ENCODE measurements at regions not wholly inside any gene's neighbourhood (a gene's known extent, or its start where the extent isn't known, plus 50 kb on each side); places are given as distances from the start of the nearest gene placed in this dataset.

DNA sequence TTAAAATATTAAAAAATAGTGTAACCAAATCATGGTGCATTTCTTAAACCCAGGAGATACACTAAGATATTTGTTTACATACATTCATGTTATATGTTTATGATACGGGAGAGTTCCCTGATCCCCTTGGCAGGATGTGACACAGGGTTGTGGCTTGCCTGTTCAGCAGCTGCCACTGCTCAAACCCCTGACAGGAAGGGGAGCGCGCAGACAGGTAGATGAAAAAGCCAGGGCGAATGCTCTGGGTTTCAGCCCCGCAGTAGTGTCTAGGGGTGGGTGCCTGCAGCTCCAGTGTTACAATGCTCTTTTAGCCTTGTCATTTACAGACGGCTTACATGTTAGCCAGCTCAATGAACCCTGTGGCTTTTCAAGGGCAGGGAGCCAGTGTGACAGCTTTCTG, 1343.8 kb upstream of the IGFBP7 start:
- no peak for DNase-seq
- TF ChIP-seq, protein P1, sequence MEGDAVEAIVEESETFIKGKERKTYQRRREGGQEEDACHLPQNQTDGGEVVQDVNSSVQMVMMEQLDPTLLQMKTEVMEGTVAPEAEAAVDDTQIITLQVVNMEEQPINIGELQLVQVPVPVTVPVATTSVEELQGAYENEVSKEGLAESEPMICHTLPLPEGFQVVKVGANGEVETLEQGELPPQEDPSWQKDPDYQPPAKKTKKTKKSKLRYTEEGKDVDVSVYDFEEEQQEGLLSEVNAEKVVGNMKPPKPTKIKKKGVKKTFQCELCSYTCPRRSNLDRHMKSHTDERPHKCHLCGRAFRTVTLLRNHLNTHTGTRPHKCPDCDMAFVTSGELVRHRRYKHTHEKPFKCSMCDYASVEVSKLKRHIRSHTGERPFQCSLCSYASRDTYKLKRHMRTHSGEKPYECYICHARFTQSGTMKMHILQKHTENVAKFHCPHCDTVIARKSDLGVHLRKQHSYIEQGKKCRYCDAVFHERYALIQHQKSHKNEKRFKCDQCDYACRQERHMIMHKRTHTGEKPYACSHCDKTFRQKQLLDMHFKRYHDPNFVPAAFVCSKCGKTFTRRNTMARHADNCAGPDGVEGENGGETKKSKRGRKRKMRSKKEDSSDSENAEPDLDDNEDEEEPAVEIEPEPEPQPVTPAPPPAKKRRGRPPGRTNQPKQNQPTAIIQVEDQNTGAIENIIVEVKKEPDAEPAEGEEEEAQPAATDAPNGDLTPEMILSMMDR (IDR thresholded peaks at IDR 0.05; ENCODE audit: unreplicated experiment) = no peak
- H3K4me3 Mint-ChIP-seq (ENCODE audit: low read depth, unreplicated experiment) = no peak overlapping the region
- H3K27me3 Mint-ChIP-seq (ENCODE audit: unreplicated experiment) = no peaks in the 10 kb centered on the region
- no peak overlapping the region for H3K27ac Mint-ChIP-seq (ENCODE audit: unreplicated experiment)
- CTCF ChIA-PET = no interaction called here
- H3K4me1 Mint-ChIP-seq (ENCODE audit: low read depth, unreplicated experiment) = no peaks in the 10 kb centered on the region
- intact Hi-C loops (cut with micrococcal nuclease; ENCODE audit: unreplicated experiment) = no loop called here
- peaks cover 4% of the 10 kb centered on the region for H3K9me3 Mint-ChIP-seq (ENCODE audit: low read depth, unreplicated experiment)
- BruUV-seq (replicated peaks) = no TSS peak
- no peaks in the 10 kb centered on the region for H3K36me3 Mint-ChIP-seq (ENCODE audit: insufficient read depth, unreplicated experiment)

DNA sequence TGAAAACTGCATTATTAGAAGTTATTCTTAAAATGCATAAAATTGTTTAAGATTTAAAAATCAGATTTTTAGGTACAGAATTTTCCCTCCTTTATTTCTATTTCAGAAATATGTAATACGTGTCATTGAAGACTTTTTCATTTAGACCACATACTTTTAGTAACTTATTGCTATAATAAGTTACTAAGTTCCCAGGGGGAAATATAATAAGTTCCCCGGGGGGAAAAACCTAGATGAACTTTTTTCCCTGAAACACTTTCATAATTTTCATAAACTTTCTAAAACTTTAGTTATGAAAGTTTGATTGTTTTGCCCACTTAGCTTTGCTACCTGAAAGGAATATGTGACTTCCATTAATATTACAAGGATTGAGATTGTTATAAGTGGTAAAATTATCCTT, 1341.5 kb upstream of the IGFBP7 start:
- CTCF ChIA-PET = no interaction called here
- TF ChIP-seq, protein P1 (IDR thresholded peaks at IDR 0.05; ENCODE audit: unreplicated experiment) = no peak
- Mint-ChIP-seq H3K9me3 (ENCODE audit: low read depth, unreplicated experiment) (peaks cover 4% of the 10 kb centered on the region), H3K4me1 (ENCODE audit: low read depth, unreplicated experiment) (no peaks in the 10 kb centered on the region), H3K36me3 (ENCODE audit: insufficient read depth, unreplicated experiment) (no peaks in the 10 kb centered on the region), H3K4me3 (ENCODE audit: low read depth, unreplicated experiment) (no peak overlapping the region), H3K27me3 (ENCODE audit: unreplicated experiment) (no peaks in the 10 kb centered on the region), H3K27ac (ENCODE audit: unreplicated experiment) (no peak overlapping the region)
- no TSS peak for BruUV-seq (replicated peaks)
- intact Hi-C loops (cut with micrococcal nuclease; ENCODE audit: unreplicated experiment) = no loop called here
- no peak for DNase-seq

DNA sequence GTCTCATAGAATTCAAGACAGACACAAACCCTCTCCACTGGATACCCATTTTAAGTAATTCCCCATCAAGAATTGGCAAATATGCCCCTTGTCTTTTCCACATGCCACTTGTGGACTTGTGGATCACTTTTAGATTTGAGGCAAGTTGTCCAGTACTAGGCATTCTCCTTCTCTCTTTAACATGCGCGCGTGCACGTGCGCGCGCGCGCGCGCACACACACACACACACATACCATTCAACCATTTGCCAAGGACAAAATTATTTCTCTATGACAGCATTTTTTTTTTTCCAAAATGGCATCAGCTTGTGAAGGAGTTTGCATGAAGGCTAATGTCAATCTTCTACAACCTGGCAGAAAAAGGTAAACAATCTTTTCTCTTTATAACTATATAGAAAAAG, 1325.7 kb upstream of the IGFBP7 start:
- TF ChIP-seq, protein P1 (IDR thresholded peaks at IDR 0.05; ENCODE audit: unreplicated experiment) = no peak
- Mint-ChIP-seq H3K36me3 (ENCODE audit: insufficient read depth, unreplicated experiment) (no peaks in the 10 kb centered on the region), H3K4me1 (ENCODE audit: low read depth, unreplicated experiment) (no peaks in the 10 kb centered on the region), H3K27me3 (ENCODE audit: unreplicated experiment) (no peaks in the 10 kb centered on the region), H3K27ac (ENCODE audit: unreplicated experiment) (no peak overlapping the region), H3K4me3 (ENCODE audit: low read depth, unreplicated experiment) (no peak overlapping the region), H3K9me3 (ENCODE audit: low read depth, unreplicated experiment) (peaks cover 7% of the 10 kb centered on the region)
- intact Hi-C loops (cut with micrococcal nuclease; ENCODE audit: unreplicated experiment) = no loop called here
- DNase-seq = no peak
- BruUV-seq (replicated peaks) = no TSS peak
- CTCF ChIA-PET = no interaction called here

DNA sequence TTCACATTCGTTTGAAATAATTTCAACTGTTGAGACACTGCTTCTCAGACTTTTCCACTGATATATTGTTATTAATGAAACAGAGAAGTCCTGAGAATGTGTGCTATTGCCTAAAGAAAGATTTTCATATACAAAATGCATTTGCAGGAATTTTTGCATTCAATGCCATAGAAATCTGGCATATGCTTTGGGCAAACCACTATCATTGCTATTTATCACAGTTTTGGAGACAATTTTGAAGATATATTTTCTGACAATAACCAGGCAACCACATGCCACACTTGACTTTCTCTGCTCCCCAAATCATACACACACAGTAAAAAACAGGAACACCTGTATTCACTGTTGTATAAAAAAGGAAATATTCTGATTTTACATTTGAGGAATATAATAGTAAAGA, 1303.7 kb upstream of the IGFBP7 start:
- intact Hi-C loops (cut with micrococcal nuclease; ENCODE audit: unreplicated experiment) = no loop called here
- BruUV-seq (replicated peaks) = no TSS peak
- H3K27ac Mint-ChIP-seq (ENCODE audit: unreplicated experiment) = no peak overlapping the region
- CTCF ChIA-PET = no interaction called here
- TF ChIP-seq, protein P1 (IDR thresholded peaks at IDR 0.05; ENCODE audit: unreplicated experiment) = no peak
- no peak for DNase-seq
- H3K36me3 Mint-ChIP-seq (ENCODE audit: insufficient read depth, unreplicated experiment) = no peaks in the 10 kb centered on the region
- H3K4me1 Mint-ChIP-seq (ENCODE audit: low read depth, unreplicated experiment) = no peaks in the 10 kb centered on the region
- H3K9me3 Mint-ChIP-seq (ENCODE audit: low read depth, unreplicated experiment) = no peaks in the 10 kb centered on the region
- no peaks in the 10 kb centered on the region for H3K27me3 Mint-ChIP-seq (ENCODE audit: unreplicated experiment)
- no peak overlapping the region for H3K4me3 Mint-ChIP-seq (ENCODE audit: low read depth, unreplicated experiment)

DNA sequence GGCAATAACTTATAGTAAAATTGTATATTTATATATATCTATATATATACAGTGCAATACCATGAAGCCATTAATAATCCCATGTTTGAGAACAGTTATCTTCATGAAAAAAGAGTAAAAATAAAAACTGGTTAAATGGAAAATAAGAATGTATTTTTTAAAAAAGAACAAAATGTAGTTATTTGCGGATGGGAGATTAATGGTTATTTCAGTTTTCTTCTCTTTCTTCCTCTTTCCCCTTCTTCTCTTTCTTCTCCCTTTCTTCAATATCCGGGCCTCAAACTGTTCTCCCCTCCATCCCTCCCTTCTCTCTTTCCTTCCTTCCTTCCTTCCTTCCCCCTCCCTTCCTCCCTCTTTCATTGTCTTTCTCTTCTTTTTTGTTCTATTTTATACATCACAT, 1301.7 kb upstream of the IGFBP7 start:
- H3K27ac Mint-ChIP-seq (ENCODE audit: unreplicated experiment) = no peak overlapping the region
- TF ChIP-seq, protein P1 (IDR thresholded peaks at IDR 0.05; ENCODE audit: unreplicated experiment) = no peak
- no peak overlapping the region for H3K4me3 Mint-ChIP-seq (ENCODE audit: low read depth, unreplicated experiment)
- peaks cover 2% of the 10 kb centered on the region for H3K9me3 Mint-ChIP-seq (ENCODE audit: low read depth, unreplicated experiment)
- intact Hi-C loops (cut with micrococcal nuclease; ENCODE audit: unreplicated experiment) = no loop called here
- no TSS peak for BruUV-seq (replicated peaks)
- H3K27me3 Mint-ChIP-seq (ENCODE audit: unreplicated experiment) = no peaks in the 10 kb centered on the region
- no peak for DNase-seq
- H3K36me3 Mint-ChIP-seq (ENCODE audit: insufficient read depth, unreplicated experiment) = no peaks in the 10 kb centered on the region
- H3K4me1 Mint-ChIP-seq (ENCODE audit: low read depth, unreplicated experiment) = no peaks in the 10 kb centered on the region
- CTCF ChIA-PET = no interaction called here

Data from Calu3 (cell line).